Lower leg skin (tissue), 3 donors: ENCODE measurements at regions not wholly inside any gene's neighbourhood (a gene's known extent, or its start where the extent isn't known, plus 50 kb on each side); places are given as distances from the start of the nearest gene placed in this dataset.

Experiments used
- POLR2A ChIP-seq, 2 donors: fragments of 450-650 bp; IDR thresholded peaks; one replicate each; pipeline ENCODE4 v1.6.1; 2016 to 2017; ENCODE audit warnings: antibody characterized with exemption in 2 of 2, mild to moderate bottlenecking in 1 of 2, moderate library complexity in 1 of 2
- TF ChIP-seq, protein P1 (sequence below), 3 donors: fragments of 450-650 bp; IDR thresholded peaks; one replicate each; pipeline ENCODE4 v1.5.1; 2016; ENCODE audit warnings: antibody characterized with exemption in 3 of 3, mild to moderate bottlenecking in 3 of 3, moderate library complexity in 2 of 3

GRCh38 chr20:16942756-16943155 lies 194.6 kb downstream of the OTOR start:
- TF ChIP-seq, protein P1, sequence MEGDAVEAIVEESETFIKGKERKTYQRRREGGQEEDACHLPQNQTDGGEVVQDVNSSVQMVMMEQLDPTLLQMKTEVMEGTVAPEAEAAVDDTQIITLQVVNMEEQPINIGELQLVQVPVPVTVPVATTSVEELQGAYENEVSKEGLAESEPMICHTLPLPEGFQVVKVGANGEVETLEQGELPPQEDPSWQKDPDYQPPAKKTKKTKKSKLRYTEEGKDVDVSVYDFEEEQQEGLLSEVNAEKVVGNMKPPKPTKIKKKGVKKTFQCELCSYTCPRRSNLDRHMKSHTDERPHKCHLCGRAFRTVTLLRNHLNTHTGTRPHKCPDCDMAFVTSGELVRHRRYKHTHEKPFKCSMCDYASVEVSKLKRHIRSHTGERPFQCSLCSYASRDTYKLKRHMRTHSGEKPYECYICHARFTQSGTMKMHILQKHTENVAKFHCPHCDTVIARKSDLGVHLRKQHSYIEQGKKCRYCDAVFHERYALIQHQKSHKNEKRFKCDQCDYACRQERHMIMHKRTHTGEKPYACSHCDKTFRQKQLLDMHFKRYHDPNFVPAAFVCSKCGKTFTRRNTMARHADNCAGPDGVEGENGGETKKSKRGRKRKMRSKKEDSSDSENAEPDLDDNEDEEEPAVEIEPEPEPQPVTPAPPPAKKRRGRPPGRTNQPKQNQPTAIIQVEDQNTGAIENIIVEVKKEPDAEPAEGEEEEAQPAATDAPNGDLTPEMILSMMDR (IDR thresholded peaks at IDR 0.05), result no peak
- TF ChIP-seq POLR2A (IDR thresholded peaks at IDR 0.05), result no peak
